IMR-90 (cell line): ENCODE measurements at regions not wholly inside any gene's neighbourhood (a gene's known extent, or its start where the extent isn't known, plus 50 kb on each side); places are given as distances from the start of the nearest gene placed in this dataset.

Experiments
- ATAC-seq: fragments of 200-7000 bp; cut with Tn5 transposase; 2 replicates; pipeline ENCODE4 v1.9.1; 2020; ENCODE audit warnings: low read depth, mild to moderate bottlenecking, moderate library complexity
- BruUV-seq: library from RNA; stranded (reverse); fragments of 400-500 nt; replicated peaks from 2 replicates; lab custom pipeline; 2021; lab: Mats Ljungman, UMichigan
- CTCF ChIA-PET: fragments of 300-600 bp; formaldehyde crosslinking; extraction: SDS; loops from one replicate; lab custom pipeline; 2021; ENCODE audit warnings: antibody characterized with exemption; lab: Yijun Ruan, JAX
- POLR2A ChIA-PET: fragments of 300-600 bp; sonication (Branson Sonifier 250); formaldehyde crosslinking; loops from one replicate; lab custom pipeline; 2022; ENCODE audit warnings: antibody characterized with exemption; ENCODE audit not compliant: unreplicated experiment; lab: Charles Lee
- DNase-seq: peaks from one replicate; pipeline ENCODE4 v3.0.0; 2013
- H2AFZ ChIP-seq: replicated peaks from 2 replicates; pipeline ENCODE3; 2013; ENCODE audit warnings: low read length, mild to moderate bottlenecking; ENCODE audit not compliant: poor library complexity
- H2AK5ac ChIP-seq: 2 replicates; pipeline ENCODE4 v1.6.1; 2013; ENCODE audit warnings: low read depth, low read length, inconsistent platforms
- H2AK9ac ChIP-seq: replicated peaks from 2 replicates; pipeline ENCODE3; 2013; ENCODE audit warnings: mild to moderate bottlenecking, low read depth, low read length, moderate library complexity; ENCODE audit not compliant: poor library complexity
- H2BK120ac ChIP-seq: 2 replicates; pipeline ENCODE4 v1.6.1; 2013; ENCODE audit warnings: low read depth, low read length, inconsistent platforms
- H2BK15ac ChIP-seq: 3 replicates; pipeline ENCODE4 v1.6.1; 2013; ENCODE audit warnings: low read depth, low read length, inconsistent platforms
- H2BK20ac ChIP-seq: 2 replicates; pipeline ENCODE4 v1.6.1; 2013; ENCODE audit warnings: low read depth, mild to moderate bottlenecking, inconsistent platforms, low read length, moderate library complexity
- H2BK5ac ChIP-seq: 2 replicates; pipeline ENCODE4 v1.6.1; 2013; ENCODE audit warnings: mild to moderate bottlenecking, low read depth, low read length, inconsistent platforms; ENCODE audit not compliant: poor library complexity, severe bottlenecking
- H3K14ac ChIP-seq: replicated peaks from 2 replicates; pipeline ENCODE4 v1.6.1; 2013; ENCODE audit warnings: low read depth, low read length, inconsistent platforms
- H3K18ac ChIP-seq: 2 replicates; pipeline ENCODE4 v1.6.1; 2013; ENCODE audit warnings: low read depth, low read length, control low read depth
- H3K23ac ChIP-seq: 2 replicates; pipeline ENCODE4 v1.6.1; 2013; ENCODE audit warnings: low read depth, low read length, inconsistent platforms
- H3K27ac ChIP-seq: 2 replicates; pipeline ENCODE4 v1.5.1; 2013; ENCODE audit warnings: mild to moderate bottlenecking, control low read depth, low read length; ENCODE audit not compliant: insufficient read depth
- H3K27me3 ChIP-seq: 2 replicates; pipeline ENCODE4 v1.6.1; 2013; ENCODE audit warnings: low read length; ENCODE audit not compliant: control insufficient read depth, insufficient read depth
- H3K36me3 ChIP-seq: 2 replicates; pipeline ENCODE4 v1.6.1; 2013; ENCODE audit warnings: low read length, mixed read lengths; ENCODE audit not compliant: control insufficient read depth, insufficient read depth
- H3K4ac ChIP-seq: 2 replicates; pipeline ENCODE4 v1.6.1; 2013; ENCODE audit warnings: low read depth, low read length, inconsistent platforms
- H3K4me1 ChIP-seq: 2 replicates; pipeline ENCODE4 v1.6.1; 2013; ENCODE audit warnings: low read length, mixed read lengths; ENCODE audit not compliant: control insufficient read depth, insufficient read depth
- H3K4me2 ChIP-seq: 2 replicates; pipeline ENCODE4 v1.6.1; 2013; ENCODE audit warnings: low read depth, mild to moderate bottlenecking, control low read depth, low read length, moderate library complexity
- H3K4me3 ChIP-seq: 2 replicates; pipeline ENCODE4 v1.5.1; 2013; ENCODE audit warnings: low read depth, mild to moderate bottlenecking, control low read depth, low read length, moderate library complexity; ENCODE audit not compliant: insufficient read depth
- H3K56ac ChIP-seq: 2 replicates; pipeline ENCODE4 v1.6.1; 2013; ENCODE audit warnings: low read length, inconsistent platforms; ENCODE audit not compliant: insufficient read depth; ENCODE audit errors: extremely low read depth
- H3K79me1 ChIP-seq, 2 experiments: 2 replicates each; pipeline ENCODE4 v1.6.1; 2013; ENCODE audit warnings: low read length in 2 of 2, inconsistent platforms in 1 of 2, low read depth in 1 of 2
- H3K9ac ChIP-seq: 2 replicates; pipeline ENCODE4 v1.6.1; 2013; ENCODE audit warnings: low read depth, low read length, control low read depth
- H3K9me1 ChIP-seq: 2 replicates; pipeline ENCODE4 v1.6.1; 2013; ENCODE audit warnings: low read length, inconsistent platforms; ENCODE audit not compliant: insufficient read depth
- H3K9me3 ChIP-seq: 2 replicates; pipeline ENCODE4 v1.6.1; 2013; ENCODE audit warnings: low read length; ENCODE audit not compliant: control insufficient read depth, insufficient read depth
- H4K20me1 ChIP-seq: 2 replicates; pipeline ENCODE4 v1.6.1; 2013; ENCODE audit warnings: low read length, inconsistent platforms; ENCODE audit not compliant: insufficient read depth
- H4K5ac ChIP-seq: 2 replicates; pipeline ENCODE4 v1.6.1; 2013; ENCODE audit warnings: mild to moderate bottlenecking, low read depth, low read length, control low read depth
- H4K8ac ChIP-seq, 2 experiments: 2 replicates each; pipeline ENCODE4 v1.6.1; 2013; ENCODE audit warnings: low read depth in 2 of 2, low read length in 2 of 2, control low read depth in 1 of 2, inconsistent platforms in 1 of 2
- H4K91ac ChIP-seq: 2 replicates; pipeline ENCODE4 v1.6.1; 2013; ENCODE audit warnings: low read depth, low read length, inconsistent platforms; ENCODE audit not compliant: insufficient read depth
- BHLHE40 ChIP-seq: fragments of 150-350 bp; IDR thresholded peaks from 2 replicates; pipeline ENCODE4 v1.6.1; 2016; ENCODE audit warnings: mild to moderate bottlenecking, low read depth, low read length
- CEBPB ChIP-seq: IDR thresholded peaks from 2 replicates; pipeline ENCODE4 v1.6.1; 2012; ENCODE audit warnings: low read depth, low read length, improper control_type of control experiment
- CHD1 ChIP-seq: IDR thresholded peaks from 2 replicates; pipeline ENCODE4 v1.6.1; 2012; ENCODE audit warnings: low read depth, low read length, improper control_type of control experiment
- CTCF ChIP-seq: conservative IDR thresholded peaks from 2 replicates; pipeline ENCODE4 v1.5.1; 2012; ENCODE audit warnings: mild to moderate bottlenecking, low read depth, low read length, improper control_type of control experiment
- FOS ChIP-seq: fragments of 150-350 bp; IDR thresholded peaks from 2 replicates; pipeline ENCODE4 v1.6.1; 2016; ENCODE audit warnings: low read depth, low read length
- MAFK ChIP-seq: IDR thresholded peaks from 2 replicates; pipeline ENCODE4 v1.6.1; 2012; ENCODE audit warnings: low read depth, low read length, improper control_type of control experiment
- MAZ ChIP-seq: IDR thresholded peaks from 2 replicates; pipeline ENCODE4 v1.6.1; 2012; ENCODE audit warnings: low read depth, mild to moderate bottlenecking, low read length, improper control_type of control experiment, moderate library complexity, borderline replicate concordance
- MXI1 ChIP-seq: IDR thresholded peaks from 2 replicates; pipeline ENCODE4 v1.6.1; 2012; ENCODE audit warnings: low read depth, mild to moderate bottlenecking, low read length, moderate library complexity, borderline replicate concordance
- POLR2A ChIP-seq: IDR thresholded peaks from 2 replicates; pipeline ENCODE4 v1.6.1; 2012; ENCODE audit warnings: mild to moderate bottlenecking, low read depth, low read length
- RAD21 ChIP-seq: IDR thresholded peaks from 2 replicates; pipeline ENCODE4 v1.6.1; 2012; ENCODE audit warnings: low read length, improper control_type of control experiment
- RCOR1 ChIP-seq: IDR thresholded peaks from 2 replicates; pipeline ENCODE4 v1.6.1; 2012; ENCODE audit warnings: mild to moderate bottlenecking, low read length, improper control_type of control experiment; ENCODE audit not compliant: insufficient replicate concordance
- RFX5 ChIP-seq: IDR thresholded peaks from 2 replicates; pipeline ENCODE4 v1.8.0; 2012; ENCODE audit warnings: low read depth, mild to moderate bottlenecking, low read length, moderate library complexity
- SMC3 ChIP-seq: fragments of 150-350 bp; IDR thresholded peaks from 2 replicates; pipeline ENCODE4 v1.6.1; 2016; ENCODE audit warnings: low read depth, mild to moderate bottlenecking, antibody characterized with exemption, low read length, moderate library complexity
- WGBS, 2 experiments: methylation state at CpG; one replicate each; pipeline versions ENCODE4 v1.1.5 to v1.1.7; 2013; ENCODE audit warnings: missing lambda C conversion rate in 2 of 2; ENCODE audit not compliant: insufficient read length in 1 of 2; ENCODE audit errors: extremely low coverage in 2 of 2; 5-methylcytosine and 5-hydroxymethylcytosine counted together
- dilution Hi-C: fragments of 300-500 bp; cut with HindIII; formaldehyde crosslinking; loops from one replicate; pipeline ENCODE4 v1.14.3; 2018; ENCODE audit warnings: low sequenced_read_pairs; ENCODE audit not compliant: unreplicated experiment
- in situ Hi-C: fragments of 300-500 bp; cut with MboI; formaldehyde crosslinking; loops from 3 replicates; pipeline ENCODE4 v1.14.3; 2019; ENCODE audit warnings: low sequenced_read_pairs, inconsistent platforms, mixed read lengths
- intact Hi-C: fragments of 100-400 bp; cut with micrococcal nuclease; formaldehyde crosslinking; loops from 2 replicates; pipeline ENCODE4 v1.10.0; 2022
- TF ChIP-seq, protein P1 (sequence below): fragments of 150-350 bp; IDR thresholded peaks from 2 replicates; pipeline ENCODE4 v1.6.1; 2017; ENCODE audit warnings: mild to moderate bottlenecking, antibody characterized with exemption, low read length, low read depth

DNA sequence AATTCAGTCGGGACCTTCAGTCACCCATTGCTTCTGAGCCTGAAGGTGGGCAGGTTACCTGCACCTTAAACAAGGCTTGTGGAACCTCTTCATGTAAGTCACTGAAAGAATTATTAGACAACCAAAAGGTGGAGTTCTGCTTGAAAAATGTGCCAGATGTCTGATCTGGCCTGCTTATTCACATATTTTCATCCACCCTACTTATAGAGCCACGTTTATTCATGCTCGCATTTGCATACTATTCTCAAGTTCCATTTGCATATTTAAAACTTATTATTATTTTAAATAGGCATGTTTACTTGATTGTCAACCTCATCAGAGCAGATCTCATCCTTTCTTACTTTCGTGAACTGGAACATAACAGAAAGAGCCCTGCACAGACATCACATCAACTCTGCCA is 140.0 kb upstream of the NABP1 start:
- no peak overlapping the region for H2BK5ac ChIP-seq
- H2BK20ac ChIP-seq = no peak overlapping the region
- dilution Hi-C loops = no loop called here
- no peak overlapping the region for H3K14ac ChIP-seq
- H3K9ac ChIP-seq = no peak overlapping the region
- no peak overlapping the region for H3K4ac ChIP-seq
- BruUV-seq = no TSS peak
- H3K18ac ChIP-seq = no peak overlapping the region
- no peak overlapping the region for H3K56ac ChIP-seq
- no peak overlapping the region for H2AK9ac ChIP-seq
- DNase-seq (no peak), ATAC-seq (no peak)
- H3K9me3 ChIP-seq = no peaks in the 10 kb centered on the region
- H4K8ac ChIP-seq = no peak overlapping the region
- H3K23ac ChIP-seq = no peak overlapping the region
- TF ChIP-seq MAFK (no peak), MXI1 (no peak), POLR2A (no peak), CEBPB (no peak), CTCF (no peak), MAZ (no peak), RFX5 (no peak), BHLHE40 (no peak), RCOR1 (no peak), SMC3 (no peak), CHD1 (no peak), RAD21 (no peak), FOS (no peak)
- TF ChIP-seq, protein P1, sequence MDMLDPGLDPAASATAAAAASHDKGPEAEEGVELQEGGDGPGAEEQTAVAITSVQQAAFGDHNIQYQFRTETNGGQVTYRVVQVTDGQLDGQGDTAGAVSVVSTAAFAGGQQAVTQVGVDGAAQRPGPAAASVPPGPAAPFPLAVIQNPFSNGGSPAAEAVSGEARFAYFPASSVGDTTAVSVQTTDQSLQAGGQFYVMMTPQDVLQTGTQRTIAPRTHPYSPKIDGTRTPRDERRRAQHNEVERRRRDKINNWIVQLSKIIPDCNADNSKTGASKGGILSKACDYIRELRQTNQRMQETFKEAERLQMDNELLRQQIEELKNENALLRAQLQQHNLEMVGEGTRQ = no peak
- no peak overlapping the region for H3K4me2 ChIP-seq
- in situ Hi-C loops = no loop called here
- H3K79me1 ChIP-seq = no peaks in the 10 kb centered on the region
- H3K9me1 ChIP-seq = no peaks in the 10 kb centered on the region
- H4K91ac ChIP-seq = no peak overlapping the region
- H2BK15ac ChIP-seq = no peak overlapping the region
- POLR2A ChIA-PET = no interaction called here
- H3K4me1 ChIP-seq = no peaks in the 10 kb centered on the region
- H4K20me1 ChIP-seq = no peaks in the 10 kb centered on the region
- H3K27me3 ChIP-seq = peaks cover 12% of the 10 kb centered on the region
- no peak overlapping the region for H4K5ac ChIP-seq
- CTCF ChIA-PET = no interaction called here
- no CpG with 5 or more reads among the region's 4 CpGs for WGBS, 2 experiments
- no peak overlapping the region for H2BK120ac ChIP-seq
- no peaks in the 10 kb centered on the region for H3K36me3 ChIP-seq
- no peak overlapping the region for H3K27ac ChIP-seq
- no peak overlapping the region for H2AK5ac ChIP-seq
- intact Hi-C loops = no loop called here
- H3K4me3 ChIP-seq = no peak overlapping the region
- no peak overlapping the region for H2AFZ ChIP-seq
